SK-N-SH (cell line): ENCODE measurements at regions not wholly inside any gene's neighbourhood (a gene's known extent, or its start where the extent isn't known, plus 50 kb on each side); places are given as distances from the start of the nearest gene placed in this dataset.

Experiments
- CTCF ChIA-PET: fragments of 300-600, 350-600 bp; formaldehyde crosslinking; extraction: SDS; loops from one replicate; lab custom pipeline; 2021; lab: Yijun Ruan, JAX
- POLR2A ChIA-PET: fragments of 350-600 bp; sonication (Branson Sonifier 250); formaldehyde crosslinking; extraction: SDS; loops from one replicate; lab custom pipeline; 2020; ENCODE audit warnings: antibody characterized with exemption, inconsistent platforms; lab: Yijun Ruan, JAX
- DNase-seq: peaks from one replicate; pipeline ENCODE4 v3.0.0; 2012
- H2AFZ ChIP-seq: fragments of 200-600 bp; sonication (generic); 2 replicates; pipeline ENCODE4 v1.8.1; 2016; ENCODE audit warnings: antibody characterized with exemption, mild to moderate bottlenecking, low read depth
- H3F3A ChIP-seq: fragments of 200-600 bp; sonication (generic); replicated peaks from 2 replicates; pipeline ENCODE3; 2016; ENCODE audit warnings: antibody characterized with exemption, mild to moderate bottlenecking; ENCODE audit not compliant: insufficient read depth
- H3K27ac ChIP-seq, 2 experiments: fragments of 200-500 bp in 1 of 2; fragments of 200-600 bp in 1 of 2; sonication (Bioruptor generic) in 1 of 2; sonication (generic), shearing (Covaris generic) in 1 of 2; 2 replicates each; pipeline versions ENCODE4 v1.5.1 to v1.6.1; 2014 to 2016; ENCODE audit warnings: low read depth in 2 of 2, inconsistent platforms in 1 of 2, low read length in 1 of 2, mild to moderate bottlenecking in 1 of 2, mixed read lengths in 1 of 2
- H3K27me3 ChIP-seq: fragments of 200-600 bp; sonication (generic), shearing (Covaris generic); 2 replicates; pipeline ENCODE4 v1.6.1; 2016; ENCODE audit warnings: mixed run types; ENCODE audit not compliant: insufficient read depth
- H3K36me3 ChIP-seq, 2 experiments: fragments of 200-500 bp in 1 of 2; fragments of 200-600 bp in 1 of 2; sonication (Bioruptor generic) in 1 of 2; sonication (generic) in 1 of 2; replicated peaks in 1 of 2; 2 replicates each; pipeline versions ENCODE3 to v1.5.1; 2014 to 2016; ENCODE audit warnings: low read length in 1 of 2, mild to moderate bottlenecking in 1 of 2; ENCODE audit not compliant: insufficient read depth in 2 of 2, control insufficient read depth in 1 of 2
- H3K4me1 ChIP-seq, 2 experiments: fragments of 200-500 bp in 1 of 2; fragments of 200-600 bp in 1 of 2; sonication (Bioruptor generic) in 1 of 2; sonication (generic), shearing (Covaris generic) in 1 of 2; 2 replicates each; pipeline versions ENCODE4 v1.5.1 to v1.6.1; 2014 to 2016; ENCODE audit warnings: low read depth in 1 of 2, low read length in 1 of 2, mixed run types in 1 of 2; ENCODE audit not compliant: insufficient read depth in 2 of 2, control insufficient read depth in 1 of 2
- H3K4me2 ChIP-seq: fragments of 200-600 bp; sonication (generic), shearing (Covaris generic); 2 replicates; pipeline ENCODE4 v1.6.1; 2017; ENCODE audit warnings: mixed run types
- H3K4me3 ChIP-seq, 2 experiments: fragments of 200-500 bp in 1 of 2; fragments of 200-600 bp in 1 of 2; sonication (Bioruptor generic) in 1 of 2; sonication (generic), shearing (Covaris generic) in 1 of 2; 2 replicates each; pipeline versions ENCODE4 v1.5.1 to v1.8.1; 2014 to 2016; ENCODE audit warnings: low read depth in 2 of 2, inconsistent platforms in 1 of 2, low read length in 1 of 2, mild to moderate bottlenecking in 1 of 2, mixed read lengths in 1 of 2, moderate library complexity in 1 of 2
- H3K79me2 ChIP-seq: fragments of 200-600 bp; sonication (generic); 2 replicates; pipeline ENCODE4 v1.8.1; 2017; ENCODE audit warnings: mild to moderate bottlenecking; ENCODE audit not compliant: insufficient read depth
- H3K9ac ChIP-seq: fragments of 200-600 bp; sonication (generic); 2 replicates; pipeline ENCODE4 v1.6.1; 2017; ENCODE audit warnings: mixed run types
- H3K9me2 ChIP-seq: fragments of 200-600 bp; sonication (generic); 2 replicates; pipeline ENCODE4 v1.6.1; 2017; ENCODE audit warnings: mixed run types
- H3K9me3 ChIP-seq: fragments of 200-600 bp; sonication (generic); 2 replicates; pipeline ENCODE4 v1.6.1; 2017; ENCODE audit warnings: mixed run types, mild to moderate bottlenecking, moderate library complexity
- H4K20me1 ChIP-seq: fragments of 200-600 bp; sonication (generic); 2 replicates; pipeline ENCODE4 v1.6.1; 2017; ENCODE audit warnings: mild to moderate bottlenecking, mixed run types; ENCODE audit not compliant: insufficient read depth
- CHD2 ChIP-seq: fragments of 150-350 bp; IDR thresholded peaks from 2 replicates; pipeline ENCODE4 v1.6.1; 2018; ENCODE audit warnings: low read length; ENCODE audit not compliant: partially characterized antibody
- EP300 ChIP-seq, 2 experiments: IDR thresholded peaks; 2 replicates each; pipeline versions ENCODE4 v1.4.0 to v1.6.1; 2012; ENCODE audit warnings: borderline replicate concordance in 1 of 2, low read depth in 1 of 2, low read length in 1 of 2
- EZH2phosphoT487 ChIP-seq: fragments of 200-600 bp; sonication (generic); IDR thresholded peaks from 2 replicates; pipeline ENCODE4 v1.6.1; 2017; ENCODE audit warnings: low read depth, mixed run types, mild to moderate bottlenecking, antibody characterized with exemption, moderate library complexity, borderline replicate concordance
- FOXM1 ChIP-seq: IDR thresholded peaks from 2 replicates; pipeline ENCODE4 v1.4.0; 2012; ENCODE audit warnings: low read depth, mild to moderate bottlenecking
- GABPA ChIP-seq: IDR thresholded peaks from 2 replicates; pipeline ENCODE4 v1.4.0; 2012; ENCODE audit warnings: low read depth, mild to moderate bottlenecking
- JUND ChIP-seq: IDR thresholded peaks from 2 replicates; pipeline ENCODE4 v1.4.0; 2012
- MEF2A ChIP-seq: IDR thresholded peaks from 2 replicates; pipeline ENCODE4 v1.4.0; 2012; ENCODE audit warnings: low read depth, borderline replicate concordance
- RAD21 ChIP-seq: IDR thresholded peaks from 2 replicates; pipeline ENCODE4 v1.6.1; 2012; ENCODE audit warnings: mild to moderate bottlenecking, low read length
- RFX5 ChIP-seq: IDR thresholded peaks from 2 replicates; pipeline ENCODE4 v1.6.1; 2012; ENCODE audit warnings: mild to moderate bottlenecking, improper control_type of control experiment, low read length
- RXRA ChIP-seq: IDR thresholded peaks from 2 replicates; pipeline ENCODE4 v1.4.0; 2012; ENCODE audit warnings: low read depth, mild to moderate bottlenecking, borderline replicate concordance
- SIN3A ChIP-seq: IDR thresholded peaks from 2 replicates; pipeline ENCODE4 v1.6.1; 2012; ENCODE audit warnings: low read depth, mild to moderate bottlenecking, low read length, moderate library complexity, borderline replicate concordance
- SMC3 ChIP-seq: IDR thresholded peaks from 2 replicates; pipeline ENCODE4 v1.6.1; 2012; ENCODE audit warnings: low read depth, low read length, improper control_type of control experiment
- TAF1 ChIP-seq: IDR thresholded peaks from 2 replicates; pipeline ENCODE4 v1.6.1; 2012; ENCODE audit warnings: low read depth, mild to moderate bottlenecking, low read length, moderate library complexity, borderline replicate concordance
- TCF12 ChIP-seq: IDR thresholded peaks from 2 replicates; pipeline ENCODE4 v1.4.0; 2012
- TEAD4 ChIP-seq: IDR thresholded peaks from 2 replicates; pipeline ENCODE4 v1.4.0; 2012; ENCODE audit warnings: mild to moderate bottlenecking, borderline replicate concordance; ENCODE audit not compliant: insufficient read depth
- YY1 ChIP-seq: IDR thresholded peaks from 2 replicates; pipeline ENCODE4 v1.4.0; 2012; ENCODE audit warnings: low read depth, mild to moderate bottlenecking
- TF ChIP-seq, protein P1 (sequence below): IDR thresholded peaks from 2 replicates; pipeline ENCODE4 v1.4.0; 2012; ENCODE audit warnings: low read depth, borderline replicate concordance
- TF ChIP-seq, protein P2 (sequence below): fragments of 150-350 bp; IDR thresholded peaks from 2 replicates; pipeline ENCODE4 v1.6.1; 2016; ENCODE audit warnings: mild to moderate bottlenecking, low read depth, low read length
- TF ChIP-seq, protein P3 (sequence below): fragments of 200-600 bp; sonication (generic); IDR thresholded peaks from 2 replicates; pipeline ENCODE4 v1.6.1; 2017; ENCODE audit warnings: antibody characterized with exemption, mild to moderate bottlenecking, moderate library complexity
- TF ChIP-seq, protein P4 (sequence below): IDR thresholded peaks from 2 replicates; pipeline ENCODE4 v1.6.1; 2012; ENCODE audit warnings: mild to moderate bottlenecking, low read depth, low read length, moderate library complexity

GRCh38 chr12:60035835-60036234 is 440.0 kb downstream of the SLC16A7 start (continued):
- TF ChIP-seq, protein P1, sequence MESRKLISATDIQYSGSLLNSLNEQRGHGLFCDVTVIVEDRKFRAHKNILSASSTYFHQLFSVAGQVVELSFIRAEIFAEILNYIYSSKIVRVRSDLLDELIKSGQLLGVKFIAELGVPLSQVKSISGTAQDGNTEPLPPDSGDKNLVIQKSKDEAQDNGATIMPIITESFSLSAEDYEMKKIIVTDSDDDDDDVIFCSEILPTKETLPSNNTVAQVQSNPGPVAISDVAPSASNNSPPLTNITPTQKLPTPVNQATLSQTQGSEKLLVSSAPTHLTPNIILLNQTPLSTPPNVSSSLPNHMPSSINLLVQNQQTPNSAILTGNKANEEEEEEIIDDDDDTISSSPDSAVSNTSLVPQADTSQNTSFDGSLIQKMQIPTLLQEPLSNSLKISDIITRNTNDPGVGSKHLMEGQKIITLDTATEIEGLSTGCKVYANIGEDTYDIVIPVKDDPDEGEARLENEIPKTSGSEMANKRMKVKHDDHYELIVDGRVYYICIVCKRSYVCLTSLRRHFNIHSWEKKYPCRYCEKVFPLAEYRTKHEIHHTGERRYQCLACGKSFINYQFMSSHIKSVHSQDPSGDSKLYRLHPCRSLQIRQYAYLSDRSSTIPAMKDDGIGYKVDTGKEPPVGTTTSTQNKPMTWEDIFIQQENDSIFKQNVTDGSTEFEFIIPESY = no peak
- no peak for TF ChIP-seq TAF1
- no peak for TF ChIP-seq YY1

DNA sequence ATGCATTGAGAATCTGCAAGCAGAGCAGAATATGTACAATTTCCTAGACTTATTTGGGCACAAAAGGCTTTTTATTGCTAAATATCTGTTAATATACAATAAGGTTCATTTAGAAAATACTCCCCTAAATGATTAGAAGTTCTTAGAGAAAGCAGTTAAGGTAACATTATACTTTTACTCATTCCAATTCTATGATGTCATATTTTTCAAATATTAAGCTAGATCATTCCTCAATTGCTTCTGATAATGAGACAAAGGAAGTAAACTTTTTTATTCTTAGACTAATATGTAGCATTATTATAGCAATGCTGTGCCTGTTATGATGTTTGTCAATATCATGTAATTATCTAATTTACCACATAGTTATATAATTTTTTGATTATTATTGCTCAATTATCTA is 447.0 kb downstream of the SLC16A7 start:
- no peaks in the 10 kb centered on the region for H4K20me1 ChIP-seq
- no peak overlapping the region for H3K4me2 ChIP-seq
- H3K27me3 ChIP-seq = no peaks in the 10 kb centered on the region
- DNase-seq = no peak
- no peaks in the 10 kb centered on the region for H3K36me3 ChIP-seq
- ChIA-PET CTCF (no interaction called here), POLR2A (no interaction called here)
- H3K9me2 ChIP-seq = no peaks in the 10 kb centered on the region
- no peaks in the 10 kb centered on the region for H3K79me2 ChIP-seq
- no peak overlapping the region for H3K9ac ChIP-seq
- TF ChIP-seq, protein P2, sequence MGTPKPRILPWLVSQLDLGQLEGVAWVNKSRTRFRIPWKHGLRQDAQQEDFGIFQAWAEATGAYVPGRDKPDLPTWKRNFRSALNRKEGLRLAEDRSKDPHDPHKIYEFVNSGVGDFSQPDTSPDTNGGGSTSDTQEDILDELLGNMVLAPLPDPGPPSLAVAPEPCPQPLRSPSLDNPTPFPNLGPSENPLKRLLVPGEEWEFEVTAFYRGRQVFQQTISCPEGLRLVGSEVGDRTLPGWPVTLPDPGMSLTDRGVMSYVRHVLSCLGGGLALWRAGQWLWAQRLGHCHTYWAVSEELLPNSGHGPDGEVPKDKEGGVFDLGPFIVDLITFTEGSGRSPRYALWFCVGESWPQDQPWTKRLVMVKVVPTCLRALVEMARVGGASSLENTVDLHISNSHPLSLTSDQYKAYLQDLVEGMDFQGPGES = no peak
- no peak for TF ChIP-seq CHD2
- no peak for TF ChIP-seq RAD21
- no peak for TF ChIP-seq RFX5
- TF ChIP-seq YY1 = no peak
- TF ChIP-seq EZH2phosphoT487 = no peak
- TF ChIP-seq RXRA = no peak
- TF ChIP-seq, protein P1 = no peak
- TF ChIP-seq TAF1 = no peak
- no peak for TF ChIP-seq SMC3
- TF ChIP-seq TEAD4 = no peak
- TF ChIP-seq TCF12 = no peak
- no peak for TF ChIP-seq MEF2A
- no peak for TF ChIP-seq GABPA
- TF ChIP-seq, protein P3, sequence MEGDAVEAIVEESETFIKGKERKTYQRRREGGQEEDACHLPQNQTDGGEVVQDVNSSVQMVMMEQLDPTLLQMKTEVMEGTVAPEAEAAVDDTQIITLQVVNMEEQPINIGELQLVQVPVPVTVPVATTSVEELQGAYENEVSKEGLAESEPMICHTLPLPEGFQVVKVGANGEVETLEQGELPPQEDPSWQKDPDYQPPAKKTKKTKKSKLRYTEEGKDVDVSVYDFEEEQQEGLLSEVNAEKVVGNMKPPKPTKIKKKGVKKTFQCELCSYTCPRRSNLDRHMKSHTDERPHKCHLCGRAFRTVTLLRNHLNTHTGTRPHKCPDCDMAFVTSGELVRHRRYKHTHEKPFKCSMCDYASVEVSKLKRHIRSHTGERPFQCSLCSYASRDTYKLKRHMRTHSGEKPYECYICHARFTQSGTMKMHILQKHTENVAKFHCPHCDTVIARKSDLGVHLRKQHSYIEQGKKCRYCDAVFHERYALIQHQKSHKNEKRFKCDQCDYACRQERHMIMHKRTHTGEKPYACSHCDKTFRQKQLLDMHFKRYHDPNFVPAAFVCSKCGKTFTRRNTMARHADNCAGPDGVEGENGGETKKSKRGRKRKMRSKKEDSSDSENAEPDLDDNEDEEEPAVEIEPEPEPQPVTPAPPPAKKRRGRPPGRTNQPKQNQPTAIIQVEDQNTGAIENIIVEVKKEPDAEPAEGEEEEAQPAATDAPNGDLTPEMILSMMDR = no peak
- TF ChIP-seq FOXM1 = no peak
- TF ChIP-seq EP300 (IDR thresholded peaks at IDR 0.05; ENCODE audit: borderline replicate concordance in 1 of 2, low read depth in 1 of 2, low read length in 1 of 2) = no peak
- TF ChIP-seq JUND = no peak
- no peak for TF ChIP-seq SIN3A
- TF ChIP-seq, protein P4, sequence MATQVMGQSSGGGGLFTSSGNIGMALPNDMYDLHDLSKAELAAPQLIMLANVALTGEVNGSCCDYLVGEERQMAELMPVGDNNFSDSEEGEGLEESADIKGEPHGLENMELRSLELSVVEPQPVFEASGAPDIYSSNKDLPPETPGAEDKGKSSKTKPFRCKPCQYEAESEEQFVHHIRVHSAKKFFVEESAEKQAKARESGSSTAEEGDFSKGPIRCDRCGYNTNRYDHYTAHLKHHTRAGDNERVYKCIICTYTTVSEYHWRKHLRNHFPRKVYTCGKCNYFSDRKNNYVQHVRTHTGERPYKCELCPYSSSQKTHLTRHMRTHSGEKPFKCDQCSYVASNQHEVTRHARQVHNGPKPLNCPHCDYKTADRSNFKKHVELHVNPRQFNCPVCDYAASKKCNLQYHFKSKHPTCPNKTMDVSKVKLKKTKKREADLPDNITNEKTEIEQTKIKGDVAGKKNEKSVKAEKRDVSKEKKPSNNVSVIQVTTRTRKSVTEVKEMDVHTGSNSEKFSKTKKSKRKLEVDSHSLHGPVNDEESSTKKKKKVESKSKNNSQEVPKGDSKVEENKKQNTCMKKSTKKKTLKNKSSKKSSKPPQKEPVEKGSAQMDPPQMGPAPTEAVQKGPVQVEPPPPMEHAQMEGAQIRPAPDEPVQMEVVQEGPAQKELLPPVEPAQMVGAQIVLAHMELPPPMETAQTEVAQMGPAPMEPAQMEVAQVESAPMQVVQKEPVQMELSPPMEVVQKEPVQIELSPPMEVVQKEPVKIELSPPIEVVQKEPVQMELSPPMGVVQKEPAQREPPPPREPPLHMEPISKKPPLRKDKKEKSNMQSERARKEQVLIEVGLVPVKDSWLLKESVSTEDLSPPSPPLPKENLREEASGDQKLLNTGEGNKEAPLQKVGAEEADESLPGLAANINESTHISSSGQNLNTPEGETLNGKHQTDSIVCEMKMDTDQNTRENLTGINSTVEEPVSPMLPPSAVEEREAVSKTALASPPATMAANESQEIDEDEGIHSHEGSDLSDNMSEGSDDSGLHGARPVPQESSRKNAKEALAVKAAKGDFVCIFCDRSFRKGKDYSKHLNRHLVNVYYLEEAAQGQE = no peak
- H3K4me3 ChIP-seq = no peak overlapping the region
- no peak overlapping the region for H2AFZ ChIP-seq
- H3K27ac ChIP-seq = no peak overlapping the region
- H3K4me1 ChIP-seq = no peaks in the 10 kb centered on the region
- no peaks in the 10 kb centered on the region for H3F3A ChIP-seq
- no peaks in the 10 kb centered on the region for H3K9me3 ChIP-seq
